Loucy (cell line): ENCODE measurements at regions not wholly inside any gene's neighbourhood (a gene's known extent, or its start where the extent isn't known, plus 50 kb on each side); places are given as distances from the start of the nearest gene placed in this dataset.

ENCODE experiments used
- H2AFZ ChIP-seq: fragments of 200-600 bp; sonication (generic); 2 replicates; pipeline ENCODE4 v1.6.0; 2016; ENCODE audit warnings: antibody characterized with exemption, mild to moderate bottlenecking, low read length, moderate library complexity
- H3F3A ChIP-seq: fragments of 200-600 bp; 2 replicates; pipeline ENCODE4 v1.6.0; 2016; ENCODE audit warnings: antibody characterized with exemption, low read depth, mild to moderate bottlenecking
- H3K27me3 ChIP-seq: fragments of 200-600 bp; sonication (generic); 2 replicates; pipeline ENCODE4 v1.6.1; 2014; ENCODE audit warnings: low read length, mild to moderate bottlenecking; ENCODE audit not compliant: insufficient read depth, poor library complexity, severe bottlenecking
- H3K36me3 ChIP-seq: fragments of 200-600 bp; sonication (generic); 2 replicates; pipeline ENCODE4 v1.6.1; 2016; ENCODE audit warnings: low read length; ENCODE audit not compliant: insufficient read depth
- H3K4me1 ChIP-seq: fragments of 200-600 bp; sonication (generic); 2 replicates; pipeline ENCODE4 v1.5.1; 2014; ENCODE audit warnings: low read length, mild to moderate bottlenecking; ENCODE audit not compliant: insufficient read depth, poor library complexity, severe bottlenecking
- H3K4me2 ChIP-seq: fragments of 200-600 bp; sonication (generic); 2 replicates; pipeline ENCODE4 v1.6.0; 2014; ENCODE audit warnings: antibody characterized with exemption, low read length, low read depth, mild to moderate bottlenecking; ENCODE audit not compliant: poor library complexity, severe bottlenecking
- H3K4me3 ChIP-seq: fragments of 200-600 bp; sonication (generic); 2 replicates; pipeline ENCODE4 v1.5.1; 2014; ENCODE audit warnings: low read length, mild to moderate bottlenecking, mixed read lengths; ENCODE audit not compliant: poor library complexity, severe bottlenecking
- H3K79me2 ChIP-seq: fragments of 200-600 bp; sonication (generic); 2 replicates; pipeline ENCODE4 v1.6.1; 2014; ENCODE audit warnings: low read length; ENCODE audit not compliant: insufficient read depth
- H3K9ac ChIP-seq: fragments of 200-600 bp; sonication (generic); 2 replicates; pipeline ENCODE4 v1.6.0; 2014; ENCODE audit warnings: mild to moderate bottlenecking, low read depth, low read length, moderate library complexity; ENCODE audit not compliant: poor library complexity, severe bottlenecking
- H3K9me2 ChIP-seq: fragments of 200-600 bp; sonication (generic); replicated peaks from 2 replicates; pipeline ENCODE4 v1.6.1; 2016; ENCODE audit warnings: low read depth, low read length, mixed read lengths
- H3K9me3 ChIP-seq: fragments of 200-600 bp; sonication (generic); 2 replicates; pipeline ENCODE4 v1.6.1; 2014; ENCODE audit warnings: mild to moderate bottlenecking, antibody characterized with exemption, low read length, low read depth; ENCODE audit not compliant: insufficient read depth
- H4K20me1 ChIP-seq: fragments of 200-600 bp; sonication (generic); 2 replicates; pipeline ENCODE4 v1.6.0; 2014; ENCODE audit warnings: antibody characterized with exemption, low read length, mild to moderate bottlenecking; ENCODE audit not compliant: insufficient read depth, poor library complexity, severe bottlenecking
- EZH2phosphoT487 ChIP-seq: fragments of 200-600 bp; IDR thresholded peaks from 2 replicates; pipeline ENCODE4 v1.6.1; 2018; ENCODE audit warnings: antibody characterized with exemption, mild to moderate bottlenecking, moderate library complexity, borderline replicate concordance
- TF ChIP-seq, protein P1 (sequence below): fragments of 200-600 bp; sonication (generic); conservative IDR thresholded peaks from 2 replicates; pipeline ENCODE4 v1.5.1; 2014; ENCODE audit warnings: mild to moderate bottlenecking, antibody characterized with exemption, low read length

DNA sequence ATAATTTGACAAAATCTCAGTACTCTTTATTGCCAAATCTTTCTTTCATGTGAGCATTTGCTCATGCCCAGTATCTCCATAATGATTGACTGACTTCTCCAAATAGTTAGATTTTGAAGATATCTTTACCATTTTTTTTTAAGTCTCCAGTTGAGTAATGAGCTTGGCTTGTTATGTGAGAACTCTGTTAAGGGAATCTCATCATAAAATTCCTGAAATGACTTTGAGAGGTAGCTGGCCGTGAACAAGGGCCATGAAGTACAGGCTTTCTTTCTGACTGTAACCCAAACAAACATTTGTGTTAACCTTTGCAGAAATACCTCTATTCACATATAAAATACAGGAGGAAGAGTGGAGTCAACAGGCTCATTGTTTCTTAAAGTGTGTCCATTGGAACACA lies 449.7 kb downstream of the IRS2 start:
- Histone ChIP-seq H2AFZ (no peak overlapping the region), H3K9me2 (no peaks in the 10 kb centered on the region), H4K20me1 (no peaks in the 10 kb centered on the region), H3K4me1 (no peaks in the 10 kb centered on the region), H3K4me2 (no peak overlapping the region), H3K4me3 (no peak overlapping the region), H3K36me3 (no peaks in the 10 kb centered on the region), H3K9me3 (no peaks in the 10 kb centered on the region), H3K9ac (no peak overlapping the region), H3K27me3 (no peaks in the 10 kb centered on the region), H3K79me2 (no peaks in the 10 kb centered on the region), H3F3A (no peaks in the 10 kb centered on the region)
- TF ChIP-seq, protein P1, sequence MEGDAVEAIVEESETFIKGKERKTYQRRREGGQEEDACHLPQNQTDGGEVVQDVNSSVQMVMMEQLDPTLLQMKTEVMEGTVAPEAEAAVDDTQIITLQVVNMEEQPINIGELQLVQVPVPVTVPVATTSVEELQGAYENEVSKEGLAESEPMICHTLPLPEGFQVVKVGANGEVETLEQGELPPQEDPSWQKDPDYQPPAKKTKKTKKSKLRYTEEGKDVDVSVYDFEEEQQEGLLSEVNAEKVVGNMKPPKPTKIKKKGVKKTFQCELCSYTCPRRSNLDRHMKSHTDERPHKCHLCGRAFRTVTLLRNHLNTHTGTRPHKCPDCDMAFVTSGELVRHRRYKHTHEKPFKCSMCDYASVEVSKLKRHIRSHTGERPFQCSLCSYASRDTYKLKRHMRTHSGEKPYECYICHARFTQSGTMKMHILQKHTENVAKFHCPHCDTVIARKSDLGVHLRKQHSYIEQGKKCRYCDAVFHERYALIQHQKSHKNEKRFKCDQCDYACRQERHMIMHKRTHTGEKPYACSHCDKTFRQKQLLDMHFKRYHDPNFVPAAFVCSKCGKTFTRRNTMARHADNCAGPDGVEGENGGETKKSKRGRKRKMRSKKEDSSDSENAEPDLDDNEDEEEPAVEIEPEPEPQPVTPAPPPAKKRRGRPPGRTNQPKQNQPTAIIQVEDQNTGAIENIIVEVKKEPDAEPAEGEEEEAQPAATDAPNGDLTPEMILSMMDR: no peak
- TF ChIP-seq EZH2phosphoT487: no peak

- Histone ChIP-seq H3K4me2 (no peak overlapping the region), H3K9me3 (no peaks in the 10 kb centered on the region), H3K9ac (no peak overlapping the region), H3K4me3 (no peak overlapping the region), H2AFZ (no peak overlapping the region), H3K4me1 (no peaks in the 10 kb centered on the region), H3K27me3 (no peaks in the 10 kb centered on the region), H3F3A (no peaks in the 10 kb centered on the region), H4K20me1 (no peaks in the 10 kb centered on the region), H3K36me3 (no peaks in the 10 kb centered on the region), H3K79me2 (no peaks in the 10 kb centered on the region), H3K9me2 (no peaks in the 10 kb centered on the region)
- TF ChIP-seq, protein P1: no peak
- TF ChIP-seq EZH2phosphoT487: no peak
Observed at GRCh38 chr13:109333893-109334651, 452.3 kb downstream of the IRS2 start.

DNA sequence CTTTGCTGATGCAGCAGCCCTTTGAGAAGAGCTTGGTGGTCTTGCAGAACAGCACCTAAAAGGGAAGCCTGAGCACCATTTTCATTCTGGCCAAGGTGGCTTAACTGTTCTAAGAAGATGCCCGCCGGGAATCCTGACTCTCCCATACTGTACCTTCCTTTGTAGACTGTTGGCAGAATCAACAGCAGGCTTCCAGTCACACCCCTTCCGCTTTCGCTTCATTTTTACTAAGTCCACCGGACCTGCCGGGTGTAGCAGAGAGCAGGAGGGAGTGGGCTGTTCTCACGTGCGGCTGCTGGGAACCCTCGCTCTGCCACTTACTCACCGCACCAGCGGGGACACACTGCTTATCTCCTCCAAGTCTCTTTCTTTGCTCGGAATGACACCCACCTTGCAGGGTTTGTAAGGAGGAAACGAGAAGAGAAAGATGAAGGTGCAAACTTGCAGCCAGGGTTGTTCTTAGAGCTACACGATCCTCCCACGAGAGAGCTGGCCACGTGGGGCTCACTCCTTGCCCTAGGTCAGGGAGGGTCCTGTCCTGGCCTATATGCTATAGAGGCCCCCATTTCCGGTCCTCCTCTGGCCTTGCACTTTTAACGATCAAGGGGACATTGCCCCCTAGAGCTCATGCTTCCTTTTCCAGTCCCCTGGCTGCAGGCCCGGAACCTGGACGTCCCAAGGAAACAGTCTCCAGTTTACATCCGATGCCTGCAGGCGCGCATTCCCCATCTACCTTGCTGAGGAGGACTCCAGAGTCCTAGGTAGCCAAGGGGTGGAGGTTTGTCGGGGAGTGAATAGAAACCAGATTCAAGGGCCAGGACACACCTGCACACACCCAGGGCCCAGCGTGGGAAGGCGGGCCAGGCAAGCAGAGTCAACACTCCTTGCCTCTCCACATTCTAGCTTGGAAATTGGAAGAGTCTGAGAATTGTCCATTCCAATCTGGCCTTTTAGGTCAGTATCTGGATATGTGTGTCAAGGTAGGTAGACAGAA lies 453.6 kb downstream of the IRS2 start:
- Histone ChIP-seq H3K9me2 (no peaks in the 10 kb centered on the region), H3K79me2 (no peaks in the 10 kb centered on the region), H3K9ac (no peak overlapping the region), H3K27me3 (no peaks in the 10 kb centered on the region), H4K20me1 (no peaks in the 10 kb centered on the region), H3K36me3 (no peaks in the 10 kb centered on the region), H3K4me3 (no peak overlapping the region), H3K4me2 (no peak overlapping the region), H2AFZ (no peak overlapping the region), H3K4me1 (no peaks in the 10 kb centered on the region), H3F3A (no peaks in the 10 kb centered on the region), H3K9me3 (no peaks in the 10 kb centered on the region)
- TF ChIP-seq, protein P1: no peak
- no peak for TF ChIP-seq EZH2phosphoT487
